Neural progenitor cell (in vitro differentiated cells): ENCODE measurements at regions not wholly inside any gene's neighbourhood (a gene's known extent, or its start where the extent isn't known, plus 50 kb on each side); places are given as distances from the start of the nearest gene placed in this dataset.

Experiments used
- EZH2phosphoT487 ChIP-seq: fragments of 200-600 bp; sonication (generic); IDR thresholded peaks from 2 replicates; pipeline ENCODE4 v1.6.1; 2017; ENCODE audit warnings: antibody characterized with exemption
- TF ChIP-seq, protein P1 (sequence below): fragments of 200-600 bp; sonication (generic); IDR thresholded peaks from 2 replicates; pipeline ENCODE4 v1.5.1; 2017; ENCODE audit warnings: antibody characterized with exemption, mild to moderate bottlenecking

DNA sequence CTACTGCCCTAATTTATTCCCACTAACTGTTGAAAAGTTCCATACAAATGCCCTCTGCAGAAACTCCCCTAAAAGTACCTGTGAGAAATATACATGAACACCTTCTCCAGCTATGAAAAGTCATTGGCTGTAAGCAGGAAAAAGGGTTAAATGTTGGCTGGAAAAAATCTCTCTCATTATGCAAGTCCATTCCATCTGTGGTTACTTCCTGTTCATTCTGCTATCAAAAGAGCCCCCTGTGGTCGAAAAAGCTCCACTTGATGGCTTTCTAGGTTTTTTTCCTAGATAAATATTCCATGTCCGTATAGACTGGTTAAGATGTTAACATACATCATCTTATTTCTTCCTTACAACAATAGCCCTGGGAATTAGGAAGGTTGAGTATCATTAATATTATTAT lies 56.2 kb upstream of the AKAP13 start:
- TF ChIP-seq, protein P1, sequence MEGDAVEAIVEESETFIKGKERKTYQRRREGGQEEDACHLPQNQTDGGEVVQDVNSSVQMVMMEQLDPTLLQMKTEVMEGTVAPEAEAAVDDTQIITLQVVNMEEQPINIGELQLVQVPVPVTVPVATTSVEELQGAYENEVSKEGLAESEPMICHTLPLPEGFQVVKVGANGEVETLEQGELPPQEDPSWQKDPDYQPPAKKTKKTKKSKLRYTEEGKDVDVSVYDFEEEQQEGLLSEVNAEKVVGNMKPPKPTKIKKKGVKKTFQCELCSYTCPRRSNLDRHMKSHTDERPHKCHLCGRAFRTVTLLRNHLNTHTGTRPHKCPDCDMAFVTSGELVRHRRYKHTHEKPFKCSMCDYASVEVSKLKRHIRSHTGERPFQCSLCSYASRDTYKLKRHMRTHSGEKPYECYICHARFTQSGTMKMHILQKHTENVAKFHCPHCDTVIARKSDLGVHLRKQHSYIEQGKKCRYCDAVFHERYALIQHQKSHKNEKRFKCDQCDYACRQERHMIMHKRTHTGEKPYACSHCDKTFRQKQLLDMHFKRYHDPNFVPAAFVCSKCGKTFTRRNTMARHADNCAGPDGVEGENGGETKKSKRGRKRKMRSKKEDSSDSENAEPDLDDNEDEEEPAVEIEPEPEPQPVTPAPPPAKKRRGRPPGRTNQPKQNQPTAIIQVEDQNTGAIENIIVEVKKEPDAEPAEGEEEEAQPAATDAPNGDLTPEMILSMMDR = no peak
- TF ChIP-seq EZH2phosphoT487 = no peak
